Coronary artery (tissue), 2 donors: ENCODE measurements at regions not wholly inside any gene's neighbourhood (a gene's known extent, or its start where the extent isn't known, plus 50 kb on each side); places are given as distances from the start of the nearest gene placed in this dataset.
"Not testable (repeated sequence)": the region's sequence is repeated elsewhere in the genome, so short reads cannot be mapped to it uniquely, and the experiment has no call there.

ENCODE experiments used
- DNase-seq: peaks from one replicate; pipeline ENCODE4 v3.0.0-alpha.2; 2017; ENCODE audit warnings: low spot score
- H3K27ac ChIP-seq, 2 donors: fragments of 200-600 bp; sonication (generic); one replicate each; pipeline ENCODE4 v1.5.1; 2016 to 2019
- H3K4me3 ChIP-seq: fragments of 200-600 bp; sonication (generic); 2 replicates; pipeline ENCODE4 v1.5.1; 2016; ENCODE audit warnings: mild to moderate bottlenecking, moderate library complexity
- TF ChIP-seq, protein P1 (sequence below): fragments of 200-600 bp; sonication (generic); IDR thresholded peaks from one replicate; pipeline ENCODE4 v1.5.1; 2019; ENCODE audit warnings: antibody characterized with exemption

DNA sequence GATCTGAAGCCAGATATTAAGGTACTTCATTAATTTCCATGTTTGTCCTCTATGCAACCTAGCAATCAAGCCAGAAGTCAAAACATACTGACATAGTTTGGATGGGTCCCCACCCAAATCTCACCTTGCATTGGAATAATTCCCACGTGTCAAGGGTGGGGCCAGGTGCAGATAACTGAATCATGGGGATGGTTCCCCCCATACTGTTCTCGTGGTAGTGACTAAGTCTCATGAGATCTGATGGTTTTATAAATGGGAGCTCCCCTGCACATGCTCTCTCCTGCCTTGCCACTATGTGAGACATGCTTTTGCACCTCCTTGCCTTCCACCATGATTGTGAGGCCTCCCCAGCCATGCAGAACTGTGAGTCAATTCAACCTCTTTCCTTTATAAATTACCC is 143.9 kb upstream of the C1QTNF3 start:
- not testable (repeated sequence) for H3K27ac ChIP-seq, DNase-seq, H3K4me3 ChIP-seq

DNA sequence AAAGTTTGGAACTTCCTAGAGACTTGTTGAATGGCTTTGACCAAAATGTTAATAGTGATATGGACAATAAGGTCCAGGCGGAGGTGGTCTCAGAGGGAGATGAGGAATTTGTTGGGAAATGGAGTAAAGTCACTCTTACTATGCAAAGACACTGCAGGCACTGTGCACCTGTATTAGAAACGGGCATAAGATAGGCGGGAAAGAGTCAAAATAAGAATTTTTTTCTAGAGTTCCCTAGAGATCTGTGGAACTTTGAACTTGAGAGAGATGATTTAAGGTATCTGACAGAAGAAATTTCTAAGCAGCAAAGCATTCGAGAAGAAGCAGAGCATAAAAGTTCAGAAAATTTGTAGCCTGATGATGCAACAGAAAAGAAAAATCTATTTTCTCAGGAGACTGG is 144.4 kb upstream of the C1QTNF3 start:
- H3K4me3 ChIP-seq, H3K27ac ChIP-seq, DNase-seq: not testable (repeated sequence)

DNA sequence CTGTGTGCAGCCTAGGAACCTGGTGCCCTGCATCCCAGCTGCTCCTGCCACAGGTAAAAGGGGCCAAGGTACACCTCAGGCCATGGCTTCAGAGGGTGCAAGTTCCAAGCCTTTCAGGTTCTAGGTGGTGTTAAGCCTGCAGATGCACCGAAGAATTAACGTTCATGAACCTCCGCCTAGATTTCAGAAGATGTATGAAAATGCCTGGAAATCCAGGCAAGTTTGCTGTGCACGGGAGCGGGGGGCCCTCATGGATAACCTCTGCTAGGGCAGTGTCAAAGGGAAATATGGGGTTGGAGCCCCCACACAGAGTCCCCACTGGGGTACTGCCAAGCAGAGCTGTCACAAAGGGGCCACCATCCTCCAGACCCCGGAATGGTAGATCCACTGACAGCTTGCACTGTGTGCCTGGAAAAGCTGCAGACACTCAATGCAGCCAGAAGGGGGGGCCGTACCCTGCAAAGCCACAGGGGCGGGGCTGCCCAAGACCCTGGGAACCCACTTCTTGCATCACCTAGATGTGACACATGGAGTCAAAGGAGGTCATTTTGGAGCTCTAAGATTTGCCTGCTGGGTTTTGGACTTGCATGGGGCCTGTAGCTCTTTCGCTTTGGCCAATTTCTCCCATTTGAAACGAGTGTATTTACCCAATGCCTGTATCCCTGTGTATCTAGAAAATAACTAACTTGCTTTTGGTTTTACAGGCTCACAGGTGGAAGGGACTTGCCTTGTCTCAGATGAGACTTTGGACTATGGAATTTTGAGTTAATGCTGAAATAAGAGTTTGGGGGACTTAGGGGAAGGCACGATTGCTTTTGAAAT is 145.2 kb upstream of the C1QTNF3 start:
- not testable (repeated sequence) for H3K4me3 ChIP-seq, H3K27ac ChIP-seq
- TF ChIP-seq, protein P1, sequence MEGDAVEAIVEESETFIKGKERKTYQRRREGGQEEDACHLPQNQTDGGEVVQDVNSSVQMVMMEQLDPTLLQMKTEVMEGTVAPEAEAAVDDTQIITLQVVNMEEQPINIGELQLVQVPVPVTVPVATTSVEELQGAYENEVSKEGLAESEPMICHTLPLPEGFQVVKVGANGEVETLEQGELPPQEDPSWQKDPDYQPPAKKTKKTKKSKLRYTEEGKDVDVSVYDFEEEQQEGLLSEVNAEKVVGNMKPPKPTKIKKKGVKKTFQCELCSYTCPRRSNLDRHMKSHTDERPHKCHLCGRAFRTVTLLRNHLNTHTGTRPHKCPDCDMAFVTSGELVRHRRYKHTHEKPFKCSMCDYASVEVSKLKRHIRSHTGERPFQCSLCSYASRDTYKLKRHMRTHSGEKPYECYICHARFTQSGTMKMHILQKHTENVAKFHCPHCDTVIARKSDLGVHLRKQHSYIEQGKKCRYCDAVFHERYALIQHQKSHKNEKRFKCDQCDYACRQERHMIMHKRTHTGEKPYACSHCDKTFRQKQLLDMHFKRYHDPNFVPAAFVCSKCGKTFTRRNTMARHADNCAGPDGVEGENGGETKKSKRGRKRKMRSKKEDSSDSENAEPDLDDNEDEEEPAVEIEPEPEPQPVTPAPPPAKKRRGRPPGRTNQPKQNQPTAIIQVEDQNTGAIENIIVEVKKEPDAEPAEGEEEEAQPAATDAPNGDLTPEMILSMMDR: peak; percentile 32
- peak; percentile 76 for DNase-seq

DNA sequence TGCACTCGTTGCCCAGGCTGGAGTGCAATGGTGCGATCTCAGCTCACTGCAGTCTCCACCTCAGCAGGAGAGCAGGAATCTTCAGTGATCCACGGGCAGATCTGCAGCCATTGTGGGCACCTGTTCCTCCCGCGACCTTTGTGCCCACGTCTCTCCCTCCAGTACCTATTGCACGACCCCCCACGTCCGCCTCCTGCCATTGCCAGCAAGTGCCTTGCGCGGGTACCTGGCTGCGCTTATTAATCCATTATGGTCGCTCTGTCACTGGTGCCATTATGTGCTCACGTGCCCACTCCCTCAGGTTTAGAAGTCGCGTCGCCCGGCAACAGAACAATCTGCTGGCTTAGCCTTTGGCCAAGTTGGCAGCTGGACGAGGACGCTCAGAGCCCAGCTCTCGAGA is 146.2 kb upstream of the C1QTNF3 start:
- not testable (repeated sequence) for DNase-seq

DNA sequence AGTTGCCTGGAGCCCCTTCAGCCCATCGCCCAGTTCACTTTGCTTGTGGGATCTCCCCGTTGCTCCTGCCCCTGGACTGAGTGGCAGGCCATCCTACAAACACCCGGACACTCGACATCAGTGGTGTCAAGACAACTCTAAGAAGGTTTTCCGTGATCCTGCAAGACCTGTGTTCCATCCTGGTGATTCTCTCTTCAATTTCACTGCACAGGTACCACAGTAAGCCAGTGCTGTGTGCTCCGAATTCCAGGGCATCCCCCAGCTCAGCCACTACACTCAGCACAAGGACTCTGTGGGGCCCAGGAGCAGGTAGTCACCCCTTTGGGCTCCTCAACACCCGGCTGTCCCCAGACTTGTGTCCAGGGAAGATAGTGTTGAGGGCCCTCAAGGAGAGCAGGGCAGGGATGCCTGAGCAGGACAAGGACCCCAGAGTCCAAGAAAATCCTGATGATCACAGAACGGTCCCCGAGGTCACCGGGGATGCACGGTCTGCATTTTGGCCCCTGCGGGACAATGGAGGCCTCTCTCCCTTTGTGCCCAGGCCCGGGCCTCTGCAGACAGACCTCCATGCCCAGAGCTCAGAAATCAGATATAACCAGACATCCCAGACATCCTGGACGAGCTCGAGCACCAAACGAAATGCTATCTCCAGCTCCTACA is 146.9 kb upstream of the C1QTNF3 start:
- H3K27ac ChIP-seq, H3K4me3 ChIP-seq: not testable (repeated sequence)
- DNase-seq: peak; percentile 73

More for the DNA sequence above, 146.2 kb upstream of the C1QTNF3 start:
- H3K4me3 ChIP-seq, H3K27ac ChIP-seq: not testable (repeated sequence)

DNA sequence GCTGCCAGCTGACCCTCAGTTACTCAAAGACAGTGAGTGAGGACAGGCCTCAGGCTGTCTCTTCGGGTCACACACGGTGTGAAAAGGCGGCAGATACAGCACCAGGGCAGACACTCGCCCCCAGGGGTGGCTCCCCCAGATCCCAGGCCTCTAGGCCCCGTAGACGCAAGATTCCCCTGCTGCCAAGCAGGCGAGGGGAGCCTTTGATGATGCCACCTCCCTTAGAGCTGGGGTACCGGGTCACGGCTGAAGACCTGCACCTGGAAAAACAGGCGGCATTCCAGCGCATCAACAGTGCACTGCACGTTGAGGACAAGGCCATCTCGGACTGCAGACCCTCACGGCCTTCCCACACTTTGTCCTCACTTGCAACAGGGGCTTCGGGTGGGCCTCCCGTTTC is 147.5 kb upstream of the C1QTNF3 start:
- DNase-seq: peak; percentile 77
- not testable (repeated sequence) for H3K27ac ChIP-seq

DNA sequence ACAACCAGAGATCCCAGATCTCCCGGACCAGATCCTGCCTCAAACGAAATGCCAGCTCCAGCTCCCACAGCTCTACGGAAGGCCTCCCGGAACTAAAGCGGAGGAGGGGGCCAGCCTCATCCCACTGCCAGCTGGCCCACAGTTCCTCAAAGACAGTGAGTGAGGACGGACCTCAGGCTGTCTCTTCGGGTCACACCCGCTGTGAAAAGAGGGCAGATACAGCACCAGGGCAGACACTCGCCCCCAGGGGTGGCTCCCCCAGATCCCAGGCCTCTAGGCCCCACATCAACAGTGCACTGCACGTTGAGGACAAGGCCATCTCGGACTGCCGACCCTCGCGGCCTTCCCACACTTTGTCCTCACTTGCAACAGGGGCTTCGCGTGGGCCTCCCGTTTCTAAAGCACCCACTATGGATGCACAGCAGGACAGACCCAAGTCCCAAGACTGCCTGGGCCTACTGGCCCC is 148.3 kb upstream of the C1QTNF3 start:
- H3K27ac ChIP-seq, H3K4me3 ChIP-seq: not testable (repeated sequence)
- peak; percentile 74 for DNase-seq

More for the DNA sequence above, 147.5 kb upstream of the C1QTNF3 start:
- H3K4me3 ChIP-seq: not testable (repeated sequence)

DNA sequence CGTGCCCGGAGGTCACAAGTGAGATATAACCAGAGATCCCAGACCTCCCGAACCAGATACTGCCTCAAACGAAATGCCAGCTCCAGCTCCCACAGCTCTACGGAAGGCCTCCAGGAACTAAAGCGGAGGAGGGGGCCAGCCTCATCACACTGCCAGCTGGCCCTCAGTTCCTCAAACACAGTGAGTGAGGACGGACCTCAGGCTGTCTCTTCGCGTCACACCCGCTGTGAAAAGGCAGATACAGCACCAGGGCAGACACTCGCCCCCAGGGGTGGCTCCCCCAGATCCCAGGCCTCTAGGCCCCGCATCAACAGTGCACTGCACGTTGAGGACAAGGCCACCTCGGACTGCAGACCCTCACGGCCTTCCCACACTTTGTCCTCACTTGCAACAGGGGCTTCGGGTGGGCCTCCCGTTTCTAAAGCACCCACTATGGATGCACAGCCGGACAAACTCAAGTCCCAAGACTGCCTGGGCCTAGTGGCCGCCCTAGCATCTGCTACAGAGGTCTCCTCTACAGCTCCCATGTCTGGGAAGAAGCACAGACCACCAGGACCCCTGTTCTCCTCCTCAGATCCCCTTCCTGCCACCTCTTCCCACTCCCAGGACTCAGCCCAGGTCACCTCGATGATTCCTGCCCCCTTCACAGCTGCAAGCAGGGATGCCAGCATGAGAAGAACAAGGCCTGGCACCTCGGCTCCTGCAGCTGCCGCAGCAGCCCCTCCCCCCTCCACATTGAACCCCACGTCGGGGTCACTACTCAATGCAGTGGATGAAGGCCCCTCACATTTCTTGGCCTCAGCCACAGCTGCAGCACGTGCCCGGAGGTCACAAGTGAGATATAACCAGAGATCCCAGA is 149.3 kb upstream of the C1QTNF3 start:
- H3K4me3 ChIP-seq, H3K27ac ChIP-seq: not testable (repeated sequence)
- peak; percentile 79 for DNase-seq

DNA sequence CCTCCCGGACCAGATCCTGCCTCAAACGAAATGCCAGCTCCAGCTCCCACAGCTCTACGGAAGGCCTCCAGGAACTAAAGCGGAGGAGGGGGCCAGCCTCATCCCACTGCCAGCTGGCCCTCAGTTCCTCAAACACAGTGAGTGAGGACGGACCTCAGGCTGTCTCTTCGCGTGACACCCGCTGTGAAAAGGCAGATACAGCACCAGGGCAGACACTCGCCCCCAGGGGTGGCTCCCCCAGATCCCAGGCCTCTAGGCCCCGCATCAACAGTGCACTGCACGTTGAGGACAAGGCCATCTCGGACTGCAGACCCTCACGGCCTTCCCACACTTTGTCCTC is 149.9 kb upstream of the C1QTNF3 start:
- not testable (repeated sequence) for H3K27ac ChIP-seq, DNase-seq, H3K4me3 ChIP-seq

DNA sequence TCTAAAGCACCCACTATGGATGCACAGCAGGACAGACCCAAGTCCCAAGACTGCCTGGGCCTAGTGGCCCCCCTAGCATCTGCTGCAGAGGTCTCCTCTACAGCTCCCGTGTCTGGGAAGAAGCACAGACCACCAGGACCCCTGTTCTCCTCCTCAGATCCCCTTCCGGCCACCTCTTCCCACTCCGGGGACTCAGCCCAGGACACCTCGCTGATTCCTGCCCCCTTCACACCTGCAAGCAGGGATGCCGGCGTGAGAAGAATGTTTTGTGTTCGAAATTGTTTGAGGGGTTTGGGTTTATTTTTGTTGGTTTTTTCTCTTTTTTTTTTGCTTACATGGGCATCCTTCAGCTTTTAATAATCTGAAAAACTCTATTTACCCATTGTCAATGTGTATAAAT is 150.3 kb upstream of the C1QTNF3 start:
- H3K27ac ChIP-seq, DNase-seq, H3K4me3 ChIP-seq: not testable (repeated sequence)

DNA sequence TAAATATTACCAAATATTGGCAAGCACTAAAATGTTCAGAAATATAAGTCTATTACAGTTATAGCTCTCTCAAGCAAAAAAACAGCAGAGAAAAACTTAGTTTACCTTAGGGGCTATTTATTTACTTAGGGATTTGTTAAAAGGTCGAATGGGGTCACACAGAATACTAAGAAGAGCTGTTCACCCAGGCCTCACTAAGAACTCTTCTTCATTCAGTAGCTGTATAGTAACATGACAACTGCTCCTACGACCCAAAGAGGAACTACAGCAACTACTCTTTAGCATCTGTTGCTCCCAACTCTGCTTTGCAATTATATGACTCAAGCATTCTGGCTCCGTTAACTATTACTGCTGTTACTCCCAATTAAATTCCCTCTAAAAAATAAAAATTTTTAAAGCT is 150.8 kb upstream of the C1QTNF3 start:
- DNase-seq, H3K4me3 ChIP-seq, H3K27ac ChIP-seq: not testable (repeated sequence)

DNA sequence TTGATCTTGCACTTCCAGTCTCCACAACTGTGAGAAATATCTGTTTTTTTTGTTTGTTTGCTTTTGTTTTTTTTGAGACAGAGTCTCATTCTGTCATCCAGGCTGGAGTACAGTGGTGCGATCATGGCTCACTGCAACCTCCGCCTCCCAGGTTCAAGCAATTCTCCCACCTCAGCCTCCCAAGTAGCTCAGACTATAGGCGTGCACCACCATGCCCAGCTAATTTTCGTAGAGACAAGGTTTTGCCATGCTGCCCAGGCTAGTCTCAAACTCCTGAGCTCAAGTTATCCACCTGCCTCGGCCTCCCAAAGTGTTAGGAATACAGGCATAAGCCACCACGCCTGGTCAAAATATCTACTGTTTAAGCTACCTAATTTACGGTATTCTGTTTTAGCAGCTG is 153.1 kb upstream of the C1QTNF3 start:
- not testable (repeated sequence) for H3K4me3 ChIP-seq, H3K27ac ChIP-seq, DNase-seq

DNA sequence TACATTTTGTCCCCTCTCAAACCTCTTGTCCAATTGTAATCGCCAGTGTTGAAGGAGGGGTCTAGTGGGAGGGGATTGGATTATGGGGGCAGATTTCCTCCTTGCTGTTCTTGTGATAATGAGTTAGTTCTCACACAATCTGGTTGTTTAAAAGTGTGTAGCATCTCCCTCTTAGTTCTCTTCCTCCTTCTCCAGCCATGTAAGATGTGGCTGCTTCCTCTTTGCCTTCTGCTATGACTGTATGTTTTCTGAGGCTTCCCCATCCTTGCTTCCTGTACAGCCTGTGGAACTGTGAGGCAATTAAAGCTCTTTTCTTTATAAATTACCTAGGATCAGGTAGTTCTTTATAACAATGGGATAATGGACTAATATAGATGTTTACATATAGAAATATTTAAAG is 162.3 kb upstream of the C1QTNF3 start:
- DNase-seq, H3K27ac ChIP-seq, H3K4me3 ChIP-seq: not testable (repeated sequence)

DNA sequence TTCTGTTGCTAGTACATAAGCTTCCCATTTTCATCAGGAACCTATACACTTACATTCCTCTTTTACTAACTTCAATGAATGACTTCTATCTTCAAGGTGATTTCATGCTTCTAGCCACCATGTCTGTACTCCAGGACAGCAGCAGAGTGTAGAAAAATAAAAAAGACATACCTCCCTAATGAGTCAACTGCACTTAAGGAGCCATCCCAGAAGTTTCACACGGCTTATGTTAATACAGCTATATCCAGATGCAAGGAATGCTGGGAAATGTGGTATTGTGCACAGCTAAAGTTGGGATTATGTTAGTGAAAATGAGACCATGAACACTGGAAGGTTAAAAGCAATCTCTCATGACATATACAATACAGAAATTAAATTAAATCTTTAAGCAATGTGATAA is 174.4 kb upstream of the C1QTNF3 start:
- not testable (repeated sequence) for H3K27ac ChIP-seq, H3K4me3 ChIP-seq, DNase-seq

DNA sequence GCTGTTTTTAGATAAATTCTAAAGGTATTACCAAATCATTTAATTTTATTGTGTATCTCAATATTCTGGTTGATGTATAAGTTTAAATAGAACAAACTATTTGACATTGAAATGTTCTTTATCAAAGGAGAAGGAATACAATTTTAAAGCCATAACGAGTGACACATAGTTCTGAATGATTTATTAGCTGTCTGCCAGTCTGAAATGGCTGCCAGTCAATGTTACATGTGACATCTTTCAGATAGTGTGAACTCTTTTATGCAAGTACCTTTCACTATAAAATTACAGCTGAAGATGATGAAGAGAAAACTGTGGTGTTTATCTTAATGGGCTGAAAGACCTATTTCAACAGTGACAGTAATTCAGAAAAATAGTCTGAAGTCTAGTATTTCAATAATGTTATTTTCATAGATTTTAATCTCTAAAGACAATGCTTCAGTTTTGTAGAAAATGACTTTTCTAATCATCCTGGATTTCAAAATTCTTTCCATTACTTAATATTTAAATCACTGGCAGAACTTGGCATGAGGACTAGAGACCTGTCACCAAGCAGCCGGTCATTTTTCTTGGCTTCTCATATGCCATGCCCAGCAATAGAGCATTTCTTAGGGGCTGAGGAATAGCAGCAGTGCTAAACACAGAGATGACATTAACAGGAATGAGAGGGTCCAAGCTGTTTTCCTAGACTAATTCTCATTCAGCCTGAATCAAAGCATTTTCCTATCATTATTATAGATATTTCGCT is 178.5 kb upstream of the C1QTNF3 start:
- not testable (repeated sequence) for DNase-seq, H3K27ac ChIP-seq, H3K4me3 ChIP-seq

DNA sequence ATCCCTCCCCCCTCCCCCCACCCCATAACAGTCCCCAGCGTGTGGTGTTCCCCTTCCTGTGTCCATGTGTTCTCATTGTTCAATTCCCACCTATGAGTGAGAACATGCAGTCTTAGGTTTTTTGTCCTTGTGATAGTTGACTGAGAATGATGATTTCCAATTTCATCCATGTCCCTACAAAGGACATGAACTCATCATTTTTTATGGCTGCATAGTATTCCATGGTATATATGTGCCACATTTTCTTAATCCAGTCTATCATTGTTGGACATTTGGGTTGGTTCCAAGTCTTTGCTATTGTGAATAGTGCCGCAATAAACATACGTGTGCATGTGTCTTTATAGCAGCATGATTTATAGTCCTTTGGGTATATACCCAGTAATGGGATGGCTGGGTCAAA is 180.1 kb upstream of the C1QTNF3 start:
- H3K4me3 ChIP-seq, DNase-seq, H3K27ac ChIP-seq: not testable (repeated sequence)

DNA sequence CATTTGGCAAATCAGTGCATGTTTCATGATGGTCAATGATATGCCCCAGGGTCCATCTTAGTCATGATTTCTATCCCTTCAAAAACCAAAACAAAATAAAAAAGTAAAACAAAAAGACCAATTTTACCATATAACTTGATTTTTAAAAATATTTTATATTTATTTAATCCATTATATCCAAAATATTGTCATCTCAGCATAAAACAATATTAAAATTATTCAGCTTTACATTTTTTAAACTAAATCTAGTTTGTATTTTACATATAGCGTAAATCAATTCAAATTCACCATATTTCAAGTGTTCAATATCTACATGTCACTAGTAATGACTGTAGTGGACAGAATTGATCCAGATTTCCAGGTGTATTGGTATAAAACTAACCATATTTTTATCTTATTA is 187.4 kb upstream of the C1QTNF3 start:
- DNase-seq, H3K27ac ChIP-seq, H3K4me3 ChIP-seq: not testable (repeated sequence)
